Glutamatergic neuron (in vitro differentiated cells): ENCODE measurements at regions not wholly inside any gene's neighbourhood (a gene's known extent, or its start where the extent isn't known, plus 50 kb on each side); places are given as distances from the start of the nearest gene placed in this dataset.

Experiments
- DNase-seq: peaks from one replicate; pipeline ENCODE4 v3.0.0; 2022
- H3K27ac Mint-ChIP-seq: one replicate; pipeline ENCODE4 v1.8.0; 2020; ENCODE audit warnings: mild to moderate bottlenecking, mixed read lengths, inconsistent platforms; ENCODE audit not compliant: unreplicated experiment
- H3K27me3 Mint-ChIP-seq: one replicate; pipeline ENCODE4 v1.8.0; 2020; ENCODE audit warnings: mild to moderate bottlenecking, moderate library complexity, mixed read lengths, inconsistent platforms; ENCODE audit not compliant: unreplicated experiment
- H3K36me3 Mint-ChIP-seq: one replicate; pipeline ENCODE4 v1.8.0; 2020; ENCODE audit warnings: mild to moderate bottlenecking, mixed read lengths, inconsistent platforms; ENCODE audit not compliant: unreplicated experiment
- H3K4me1 Mint-ChIP-seq: one replicate; pipeline ENCODE4 v1.8.0; 2020; ENCODE audit warnings: mild to moderate bottlenecking, low read depth, mixed read lengths, inconsistent platforms; ENCODE audit not compliant: unreplicated experiment
- H3K4me3 Mint-ChIP-seq: one replicate; pipeline ENCODE4 v1.8.0; 2020; ENCODE audit warnings: mild to moderate bottlenecking, mixed read lengths, inconsistent platforms; ENCODE audit not compliant: unreplicated experiment
- H3K9me3 Mint-ChIP-seq: one replicate; pipeline ENCODE4 v1.8.0; 2020; ENCODE audit warnings: mild to moderate bottlenecking, moderate library complexity, mixed read lengths, inconsistent platforms; ENCODE audit not compliant: unreplicated experiment
- CTCF ChIP-seq: fragments of 200-600 bp; sonication (generic); IDR thresholded peaks from one replicate; pipeline ENCODE4 v1.5.0; 2021; ENCODE audit not compliant: partially characterized antibody, unreplicated experiment

GRCh38 chr13:75938811-75939560 lies 302.9 kb downstream of the LMO7 start:
- no peaks in the 10 kb centered on the region for H3K9me3 Mint-ChIP-seq
- H3K4me3 Mint-ChIP-seq, result no peak overlapping the region
- H3K27ac Mint-ChIP-seq, result no peak overlapping the region
- DNase-seq, result no peak
- H3K36me3 Mint-ChIP-seq, result no peaks in the 10 kb centered on the region
- H3K4me1 Mint-ChIP-seq, result no peaks in the 10 kb centered on the region
- TF ChIP-seq CTCF, result no peak
- no peaks in the 10 kb centered on the region for H3K27me3 Mint-ChIP-seq

- Mint-ChIP-seq H3K27me3 (no peaks in the 10 kb centered on the region), H3K4me3 (no peak overlapping the region), H3K4me1 (no peaks in the 10 kb centered on the region), H3K9me3 (no peaks in the 10 kb centered on the region), H3K27ac (no peak overlapping the region), H3K36me3 (no peaks in the 10 kb centered on the region)
- no peak for DNase-seq
- no peak for TF ChIP-seq CTCF
Observed at GRCh38 chr13:75936791-75937190, 300.7 kb downstream of the LMO7 start.

GRCh38 chr13:75935805-75936204 lies 299.7 kb downstream of the LMO7 start:
- no peaks in the 10 kb centered on the region for H3K36me3 Mint-ChIP-seq
- DNase-seq, result no peak
- H3K4me3 Mint-ChIP-seq, result no peak overlapping the region
- no peaks in the 10 kb centered on the region for H3K4me1 Mint-ChIP-seq
- no peaks in the 10 kb centered on the region for H3K9me3 Mint-ChIP-seq
- no peak overlapping the region for H3K27ac Mint-ChIP-seq
- no peaks in the 10 kb centered on the region for H3K27me3 Mint-ChIP-seq
- TF ChIP-seq CTCF, result no peak

GRCh38 chr13:75934889-75935288 lies 298.8 kb downstream of the LMO7 start:
- H3K27me3 Mint-ChIP-seq, result no peaks in the 10 kb centered on the region
- no peak overlapping the region for H3K27ac Mint-ChIP-seq
- no peak for DNase-seq
- TF ChIP-seq CTCF, result no peak
- no peaks in the 10 kb centered on the region for H3K4me1 Mint-ChIP-seq
- no peaks in the 10 kb centered on the region for H3K36me3 Mint-ChIP-seq
- H3K9me3 Mint-ChIP-seq, result no peaks in the 10 kb centered on the region
- no peak overlapping the region for H3K4me3 Mint-ChIP-seq

- H3K27ac Mint-ChIP-seq, result no peak overlapping the region
- no peak for DNase-seq
- no peaks in the 10 kb centered on the region for H3K27me3 Mint-ChIP-seq
- H3K9me3 Mint-ChIP-seq, result no peaks in the 10 kb centered on the region
- no peaks in the 10 kb centered on the region for H3K4me1 Mint-ChIP-seq
- TF ChIP-seq CTCF, result no peak
- no peak overlapping the region for H3K4me3 Mint-ChIP-seq
- no peaks in the 10 kb centered on the region for H3K36me3 Mint-ChIP-seq
Observed at GRCh38 chr13:75932636-75933035, 296.5 kb downstream of the LMO7 start.
